ENCODE measurements at regions not wholly inside any gene's neighbourhood (a gene's known extent, or its start where the extent isn't known, plus 50 kb on each side); places are given as distances from the start of the nearest gene placed in this dataset.
"Not testable (repeated sequence)": the region's sequence is repeated elsewhere in the genome, so short reads cannot be mapped to it uniquely, and the experiment has no call there.

- no peak overlapping the region for H3K27ac Mint-ChIP-seq
- DNase-seq = no peak
- H3K9me3 Mint-ChIP-seq = peaks cover 1 to 4% of the 10 kb centered on the region in 2 donors
- no peak for ATAC-seq (replicated peaks in 1 of 2)
- peaks cover 1 to 4% of the 10 kb centered on the region in 2 donors for H3K36me3 Mint-ChIP-seq (ENCODE audit: insufficient read depth in 2 of 2)
- no peak overlapping the region for H3K4me3 Mint-ChIP-seq
- H3K4me1 Mint-ChIP-seq (ENCODE audit: low read depth) = peaks cover 3% of the 10 kb centered on the region
- no peaks in the 10 kb centered on the region for H3K27me3 Mint-ChIP-seq (ENCODE audit: low read depth)
Measured at GRCh38 chr3:196147116-196147515, 64.1 kb downstream of the ZDHHC19 start.

- peaks cover 1 to 4% of the 10 kb centered on the region in 2 donors for H3K9me3 Mint-ChIP-seq
- DNase-seq = no peak
- peaks cover 3% of the 10 kb centered on the region for H3K4me1 Mint-ChIP-seq (ENCODE audit: low read depth)
- no peak overlapping the region for H3K4me3 Mint-ChIP-seq
- H3K27ac Mint-ChIP-seq = no peak overlapping the region
- no peaks in the 10 kb centered on the region for H3K27me3 Mint-ChIP-seq (ENCODE audit: low read depth)
- peaks cover 1 to 4% of the 10 kb centered on the region in 2 donors for H3K36me3 Mint-ChIP-seq (ENCODE audit: insufficient read depth in 2 of 2)
- no peak for ATAC-seq (replicated peaks in 1 of 2)
Measured at GRCh38 chr3:196145468-196146262, 63.8 kb upstream of the TFRC start.

- peak overlapping the region in 1 of 2 donors; percentile 5 for H3K4me3 Mint-ChIP-seq
- H3K27ac Mint-ChIP-seq = peak overlapping the region; percentile 21
- peaks cover 10% of the 10 kb centered on the region for H3K4me1 Mint-ChIP-seq (ENCODE audit: low read depth)
- ATAC-seq (replicated peaks in 1 of 2) (no peak), DNase-seq (no peak)
- no peaks in the 10 kb centered on the region for H3K27me3 Mint-ChIP-seq (ENCODE audit: low read depth)
- H3K9me3 Mint-ChIP-seq = no peaks in the 10 kb centered on the region
- H3K36me3 Mint-ChIP-seq (ENCODE audit: insufficient read depth in 2 of 2) = peaks cover 0 to 2% of the 10 kb centered on the region in 2 donors
Measured at GRCh38 chr3:196144383-196145105, 62.7 kb upstream of the TFRC start.

GRCh38 chr3:196143708-196144382, 62.0 kb upstream of the TFRC start:
- peaks cover 0 to 2% of the 10 kb centered on the region in 2 donors for H3K36me3 Mint-ChIP-seq (ENCODE audit: insufficient read depth in 2 of 2)
- H3K27me3 Mint-ChIP-seq (ENCODE audit: low read depth) = no peaks in the 10 kb centered on the region
- DNase-seq = no peak
- H3K4me1 Mint-ChIP-seq (ENCODE audit: low read depth) = peaks cover 10% of the 10 kb centered on the region
- H3K27ac Mint-ChIP-seq = peak overlapping the region; percentile 21
- H3K4me3 Mint-ChIP-seq = no peak overlapping the region
- no peak for ATAC-seq (replicated peaks in 1 of 2)
- no peaks in the 10 kb centered on the region for H3K9me3 Mint-ChIP-seq

GRCh38 chr3:196142202-196142956, 60.5 kb upstream of the TFRC start:
- no peak overlapping the region for H3K4me3 Mint-ChIP-seq
- no peak for DNase-seq
- H3K36me3 Mint-ChIP-seq (ENCODE audit: insufficient read depth in 2 of 2) = no peaks in the 10 kb centered on the region
- no peak for ATAC-seq (replicated peaks in 1 of 2)
- no peaks in the 10 kb centered on the region for H3K9me3 Mint-ChIP-seq
- peaks cover 10% of the 10 kb centered on the region for H3K4me1 Mint-ChIP-seq (ENCODE audit: low read depth)
- H3K27me3 Mint-ChIP-seq (ENCODE audit: low read depth) = no peaks in the 10 kb centered on the region
- no peak overlapping the region for H3K27ac Mint-ChIP-seq

- no peak overlapping the region for H3K27ac Mint-ChIP-seq
- no peaks in the 10 kb centered on the region for H3K36me3 Mint-ChIP-seq (ENCODE audit: insufficient read depth in 2 of 2)
- DNase-seq (no peak), ATAC-seq (replicated peaks in 1 of 2) (no peak)
- H3K4me3 Mint-ChIP-seq = no peak overlapping the region
- H3K27me3 Mint-ChIP-seq (ENCODE audit: low read depth) = no peaks in the 10 kb centered on the region
- H3K9me3 Mint-ChIP-seq = no peaks in the 10 kb centered on the region
- H3K4me1 Mint-ChIP-seq (ENCODE audit: low read depth) = peaks cover 10% of the 10 kb centered on the region
Measured at GRCh38 chr3:196141866-196142201, 59.9 kb upstream of the TFRC start.

- H3K9me3 Mint-ChIP-seq = no peaks in the 10 kb centered on the region
- no peak overlapping the region for H3K27ac Mint-ChIP-seq
- H3K4me1 Mint-ChIP-seq (ENCODE audit: low read depth) = peaks cover 10% of the 10 kb centered on the region
- H3K27me3 Mint-ChIP-seq (ENCODE audit: low read depth) = no peaks in the 10 kb centered on the region
- no peak overlapping the region for H3K4me3 Mint-ChIP-seq
- ATAC-seq (replicated peaks in 1 of 2) = no peak
- H3K36me3 Mint-ChIP-seq (ENCODE audit: insufficient read depth in 2 of 2) = no peaks in the 10 kb centered on the region
- DNase-seq = no peak
Measured at GRCh38 chr3:196141052-196141865, 59.4 kb upstream of the TFRC start.

- no peaks in the 10 kb centered on the region for H3K9me3 Mint-ChIP-seq
- ATAC-seq (replicated peaks in 1 of 2) (no peak), DNase-seq (no peak)
- H3K27me3 Mint-ChIP-seq (ENCODE audit: low read depth) = no peaks in the 10 kb centered on the region
- H3K27ac Mint-ChIP-seq = no peak overlapping the region
- H3K36me3 Mint-ChIP-seq (ENCODE audit: insufficient read depth in 2 of 2) = no peaks in the 10 kb centered on the region
- H3K4me1 Mint-ChIP-seq (ENCODE audit: low read depth) = peaks cover 10% of the 10 kb centered on the region
- H3K4me3 Mint-ChIP-seq = peak overlapping the region in 1 of 2 donors; percentile 40
Measured at GRCh38 chr3:196140224-196140623, 58.3 kb upstream of the TFRC start.

- DNase-seq = no peak
- ATAC-seq (replicated peaks in 1 of 2) = no peak
- H3K4me3 Mint-ChIP-seq = no peak overlapping the region
- H3K4me1 Mint-ChIP-seq (ENCODE audit: low read depth) = peaks cover 9% of the 10 kb centered on the region
- no peaks in the 10 kb centered on the region for H3K36me3 Mint-ChIP-seq (ENCODE audit: insufficient read depth in 2 of 2)
- H3K9me3 Mint-ChIP-seq = no peaks in the 10 kb centered on the region
- H3K27me3 Mint-ChIP-seq (ENCODE audit: low read depth) = no peaks in the 10 kb centered on the region
- no peak overlapping the region for H3K27ac Mint-ChIP-seq
Measured at GRCh38 chr3:196139281-196139680, 57.4 kb upstream of the TFRC start.

GRCh38 chr3:196138482-196139254, 56.8 kb upstream of the TFRC start:
- Mint-ChIP-seq H3K27me3 (ENCODE audit: low read depth) (no peaks in the 10 kb centered on the region), H3K27ac (no peak overlapping the region), H3K9me3 (no peaks in the 10 kb centered on the region), H3K4me1 (ENCODE audit: low read depth) (peaks cover 6% of the 10 kb centered on the region), H3K36me3 (ENCODE audit: insufficient read depth in 2 of 2) (no peaks in the 10 kb centered on the region), H3K4me3 (no peak overlapping the region)
- ATAC-seq (replicated peaks in 1 of 2) = no peak
- no peak for DNase-seq

GRCh38 chr3:196136640-196136989, 54.7 kb upstream of the TFRC start:
- H3K4me3 Mint-ChIP-seq; ATAC-seq (replicated peaks in 1 of 2); H3K4me1 Mint-ChIP-seq (ENCODE audit: low read depth); H3K27ac Mint-ChIP-seq; H3K27me3 Mint-ChIP-seq (ENCODE audit: low read depth); DNase-seq; H3K36me3 Mint-ChIP-seq (ENCODE audit: insufficient read depth in 2 of 2); H3K9me3 Mint-ChIP-seq: not testable (repeated sequence)
